HG03280 (cell line): ENCODE measurements at regions not wholly inside any gene's neighbourhood (a gene's known extent, or its start where the extent isn't known, plus 50 kb on each side); places are given as distances from the start of the nearest gene placed in this dataset.

ENCODE experiments used
- ATAC-seq: cut with Tn5 transposase; IDR thresholded peaks from one replicate; pipeline ENCODE4 v1.9.1; 2021; ENCODE audit warnings: mild to moderate bottlenecking, moderate library complexity; ENCODE audit not compliant: unreplicated experiment

GRCh38 chr10:4137299-4137698 lies 352.3 kb upstream of the KLF6 start:
- no peak for ATAC-seq

- peak; percentile 63 for ATAC-seq
Measured at GRCh38 chr10:4136121-4136520, 351.1 kb upstream of the KLF6 start.

- no peak for ATAC-seq
Measured at GRCh38 chr10:4132216-4132556, 347.2 kb upstream of the KLF6 start.

DNA sequence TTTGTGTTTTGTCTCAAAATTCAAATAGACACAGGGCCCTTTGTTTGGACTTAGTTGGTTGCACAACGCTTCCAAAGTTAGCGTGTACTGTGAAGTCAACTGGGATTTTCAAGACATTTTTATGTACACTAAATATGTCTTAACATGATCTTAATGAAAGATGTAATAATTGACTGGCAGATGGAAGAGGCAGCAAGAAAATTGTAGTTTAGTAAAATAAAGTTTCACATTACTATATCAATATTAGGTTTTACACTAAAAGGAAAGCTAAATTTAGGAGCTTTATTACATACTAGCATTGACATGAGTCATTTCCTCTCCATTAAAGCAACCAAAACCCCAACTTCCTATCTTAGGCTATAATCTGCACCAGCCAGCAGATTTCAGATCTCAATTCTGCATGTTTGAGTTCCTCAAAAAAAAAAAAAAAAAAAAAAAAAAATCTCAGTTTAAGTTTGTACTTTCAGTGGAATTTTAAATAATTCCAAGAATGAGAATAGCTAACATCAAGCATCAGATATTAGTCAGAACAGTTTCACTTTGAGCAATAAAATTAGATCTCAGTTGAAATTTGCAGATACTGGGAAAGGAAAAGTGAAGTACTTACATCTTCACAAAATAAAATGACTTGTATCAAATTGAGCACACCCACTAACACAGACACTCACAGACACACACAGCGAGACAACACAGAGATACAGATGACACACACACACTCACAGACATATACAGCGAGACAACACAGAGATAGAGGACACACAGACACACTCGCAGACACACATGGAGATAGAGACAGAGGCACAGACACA lies 346.6 kb upstream of the KLF6 start:
- ATAC-seq, result peak; percentile 65

- ATAC-seq, result no peak
Measured at GRCh38 chr10:4130685-4131084, 345.7 kb upstream of the KLF6 start.

GRCh38 chr10:4129866-4130477 lies 345.0 kb upstream of the KLF6 start:
- no peak for ATAC-seq

GRCh38 chr10:4127518-4128315 lies 342.7 kb upstream of the KLF6 start:
- ATAC-seq, result peak; percentile 71

DNA sequence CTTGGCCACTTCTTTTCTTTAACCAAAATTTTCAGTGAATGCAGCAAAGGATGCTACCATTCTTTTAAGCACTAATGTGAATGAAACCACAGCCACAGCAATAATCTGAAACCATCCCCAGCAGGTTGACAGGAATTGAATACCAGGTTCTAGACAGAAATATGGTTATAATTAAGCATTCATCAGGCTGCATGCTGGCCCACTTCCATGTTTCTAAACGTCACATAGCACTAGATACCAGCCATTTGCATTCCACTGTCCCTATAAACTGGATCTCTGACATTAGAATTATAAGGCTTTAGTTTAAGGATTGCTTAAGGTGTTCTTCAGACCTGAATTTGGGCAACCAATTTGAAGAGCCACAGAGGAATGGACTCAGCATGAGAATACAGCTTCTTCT lies 340.8 kb upstream of the KLF6 start:
- no peak for ATAC-seq

- ATAC-seq, result peak; percentile 56
Measured at GRCh38 chr10:4121502-4122380, 336.7 kb upstream of the KLF6 start.

DNA sequence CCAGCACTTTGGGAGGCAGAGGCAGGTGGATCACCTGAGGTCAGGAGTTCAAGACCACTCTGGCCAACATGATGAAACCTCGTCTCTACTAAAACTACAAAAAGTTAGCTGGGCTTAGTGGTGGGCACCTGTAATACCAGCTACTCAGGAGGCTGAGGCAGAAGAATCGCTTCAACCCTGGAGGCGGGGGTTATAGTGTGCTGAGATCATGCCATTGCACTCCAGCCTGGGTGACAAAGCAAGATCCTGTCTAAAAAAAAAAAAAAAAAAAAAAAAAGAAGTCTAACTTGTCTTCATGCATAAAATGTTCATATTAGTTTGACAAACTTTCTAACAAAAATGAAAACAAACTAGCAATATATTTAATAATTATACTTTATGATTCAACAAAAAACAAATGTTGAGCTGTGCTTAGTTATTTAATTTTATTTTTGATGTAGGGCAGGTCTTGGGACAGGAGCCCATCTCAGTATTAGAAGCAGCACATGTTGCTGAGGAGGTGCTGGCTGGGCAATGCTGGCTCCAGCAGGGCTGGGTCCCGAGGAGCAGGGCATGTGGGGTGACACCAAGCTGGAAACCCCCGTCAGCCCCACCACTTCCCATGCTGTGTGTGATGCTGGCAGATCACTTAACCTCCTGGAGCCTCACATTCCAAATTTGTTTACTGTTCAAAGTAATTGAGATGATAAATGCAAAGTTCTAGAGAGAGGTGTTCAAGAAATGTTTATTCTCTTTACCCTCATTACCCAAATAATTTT lies 335.3 kb upstream of the KLF6 start:
- no peak for ATAC-seq

GRCh38 chr10:4119107-4119506 lies 334.1 kb upstream of the KLF6 start:
- ATAC-seq, result no peak

GRCh38 chr10:4117604-4118003 lies 332.6 kb upstream of the KLF6 start:
- no peak for ATAC-seq

- no peak for ATAC-seq
Measured at GRCh38 chr10:4111643-4112042, 326.6 kb upstream of the KLF6 start.

DNA sequence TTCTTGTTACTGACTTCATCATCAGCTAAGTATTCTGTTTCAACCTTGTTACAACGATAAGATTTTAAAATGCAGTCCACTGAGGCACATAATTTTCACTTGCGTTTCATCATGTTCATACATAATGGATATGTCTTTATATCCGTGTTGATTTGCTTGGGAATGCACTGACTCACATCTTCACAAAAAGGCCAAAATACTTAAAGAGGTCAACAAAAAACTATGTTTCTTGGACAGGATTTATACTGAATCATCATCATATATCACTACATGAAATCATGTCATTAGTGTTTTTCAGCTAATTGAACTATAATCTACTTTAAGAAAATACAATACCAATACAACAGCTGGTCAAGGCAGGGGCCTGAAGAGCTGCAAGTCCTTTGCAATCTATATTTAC lies 324.5 kb upstream of the KLF6 start:
- ATAC-seq, result no peak

GRCh38 chr10:4108693-4109092 lies 323.7 kb upstream of the KLF6 start:
- ATAC-seq, result no peak

GRCh38 chr10:4107285-4107851 lies 322.4 kb upstream of the KLF6 start:
- ATAC-seq, result no peak

DNA sequence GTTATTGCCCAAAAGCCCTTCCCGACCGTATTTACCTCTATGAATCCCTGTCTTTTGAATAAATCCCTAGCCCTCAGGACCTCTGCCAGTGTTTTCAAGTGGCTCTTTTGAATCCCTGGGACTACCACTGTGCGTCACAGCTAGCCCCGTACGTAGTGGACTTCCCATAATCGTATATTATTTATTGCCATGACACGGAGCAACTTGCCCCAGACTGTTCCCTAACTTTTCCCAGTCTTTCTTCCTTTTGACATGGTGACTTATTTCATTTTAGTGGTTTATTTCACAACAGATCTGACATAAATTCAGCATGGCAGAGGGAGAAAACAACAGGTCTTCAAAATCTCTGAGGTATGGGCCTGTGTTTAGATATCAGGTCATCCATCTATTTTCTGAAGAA lies 318.6 kb upstream of the KLF6 start:
- no peak for ATAC-seq

- ATAC-seq, result no peak
Measured at GRCh38 chr10:4102802-4103344, 317.9 kb upstream of the KLF6 start.

DNA sequence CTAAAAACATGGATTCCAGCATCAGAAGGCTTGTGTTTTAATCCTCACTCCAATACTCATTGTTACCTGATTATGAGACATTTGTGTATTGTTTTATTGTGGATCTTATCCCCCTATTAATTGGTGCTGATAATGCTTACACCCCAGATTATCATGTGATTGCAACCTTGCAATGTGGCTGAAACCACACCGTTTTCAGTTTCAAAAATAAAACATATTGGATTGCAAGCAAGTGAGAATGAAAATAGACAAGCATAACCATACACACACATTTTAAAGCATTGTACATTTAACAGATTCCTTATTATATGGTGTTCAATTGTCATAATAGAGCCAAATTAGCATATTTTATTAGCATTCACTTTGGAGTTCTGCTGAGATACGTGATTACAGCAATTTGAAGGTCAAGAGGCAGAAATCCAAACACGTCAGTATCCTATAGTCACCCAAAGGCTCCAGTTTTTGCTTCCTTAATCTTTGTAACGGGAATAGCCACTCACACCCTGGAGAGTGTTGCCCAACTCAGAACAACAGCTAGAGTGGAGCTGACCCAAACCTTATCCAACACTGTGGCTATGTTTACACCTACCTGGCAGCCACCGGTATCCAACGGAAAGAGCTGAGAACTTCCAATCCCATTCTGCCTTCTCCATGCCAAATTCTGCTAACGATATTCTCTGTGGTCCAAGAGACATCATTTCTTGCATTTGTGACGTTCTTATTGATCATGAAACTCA lies 317.1 kb upstream of the KLF6 start:
- ATAC-seq, result no peak
